Neural cell (in vitro differentiated cells): ENCODE measurements at regions not wholly inside any gene's neighbourhood (a gene's known extent, or its start where the extent isn't known, plus 50 kb on each side); places are given as distances from the start of the nearest gene placed in this dataset.

Experiments used
- H2AFZ ChIP-seq: fragments of 200-600, 300-800 bp; sonication (generic), shearing (Covaris generic); 2 replicates; pipeline ENCODE4 v1.6.0; 2014; ENCODE audit warnings: low read depth, mild to moderate bottlenecking, antibody characterized with exemption, low read length, moderate library complexity
- H3F3A ChIP-seq: fragments of 200-600 bp; shearing (Covaris generic); 2 replicates; pipeline ENCODE4 v1.6.1; 2016; ENCODE audit warnings: mild to moderate bottlenecking, moderate library complexity, mixed read lengths, antibody characterized with exemption, low read length; ENCODE audit not compliant: insufficient read depth, poor library complexity, severe bottlenecking
- H3K27ac ChIP-seq: fragments of 200-600, 300-800 bp; sonication (generic), shearing (Covaris generic); 2 replicates; pipeline ENCODE4 v1.5.1; 2014; ENCODE audit warnings: mild to moderate bottlenecking, low read length, moderate library complexity
- H3K27me3 ChIP-seq: fragments of 300-800, 200-600 bp; sonication (generic), shearing (Covaris generic); 2 replicates; pipeline ENCODE4 v1.6.0; 2014; ENCODE audit warnings: mild to moderate bottlenecking, low read depth, low read length, moderate library complexity; ENCODE audit not compliant: insufficient read depth
- H3K36me3 ChIP-seq: fragments of 300-800, 200-600 bp; sonication (generic), shearing (Covaris generic); 2 replicates; pipeline ENCODE4 v1.5.1; 2014; ENCODE audit warnings: mild to moderate bottlenecking, antibody characterized with exemption, low read length, moderate library complexity; ENCODE audit not compliant: insufficient read depth
- H3K4me2 ChIP-seq: fragments of 300-800, 200-600 bp; sonication (generic), shearing (Covaris generic); 2 replicates; pipeline ENCODE4 v1.6.0; 2014; ENCODE audit warnings: mild to moderate bottlenecking, low read length
- H3K4me3 ChIP-seq: fragments of 300-800, 200-600 bp; sonication (generic), shearing (Covaris generic); 2 replicates; pipeline ENCODE4 v1.5.1; 2014; ENCODE audit warnings: mild to moderate bottlenecking, low read length, moderate library complexity
- H3K79me2 ChIP-seq: fragments of 200-600 bp; shearing (Covaris generic); replicated peaks from 2 replicates; pipeline ENCODE4 v1.6.0; 2014; ENCODE audit warnings: mild to moderate bottlenecking, low read length, moderate library complexity; ENCODE audit not compliant: insufficient read depth
- H3K9ac ChIP-seq: fragments of 300-800, 200-600 bp; sonication (generic), shearing (Covaris generic); 2 replicates; pipeline ENCODE4 v1.6.1; 2016; ENCODE audit warnings: mild to moderate bottlenecking, low read length, mixed read lengths
- H3K9me2 ChIP-seq: fragments of 200-600 bp; shearing (Covaris generic); 2 replicates; pipeline ENCODE4 v1.6.1; 2016; ENCODE audit warnings: mild to moderate bottlenecking, low read length, mixed read lengths; ENCODE audit not compliant: insufficient read depth
- H3K9me3 ChIP-seq: fragments of 200-600, 300-800 bp; sonication (generic), shearing (Covaris generic); 2 replicates; pipeline ENCODE4 v1.6.1; 2016; ENCODE audit warnings: mild to moderate bottlenecking, mixed run types, low read length, moderate library complexity, mixed read lengths
- H4K20me1 ChIP-seq: fragments of 200-600 bp; shearing (Covaris generic); 2 replicates; pipeline ENCODE4 v1.6.1; 2016; ENCODE audit warnings: mild to moderate bottlenecking, mixed run types; ENCODE audit not compliant: insufficient read depth
- CTCF ChIP-seq: fragments of 450-650 bp; IDR thresholded peaks from 2 replicates; pipeline ENCODE4 v1.5.1; 2014; ENCODE audit warnings: antibody characterized with exemption, mild to moderate bottlenecking, moderate library complexity; ENCODE audit not compliant: poor library complexity, severe bottlenecking
- EP300 ChIP-seq: fragments of 450-650 bp; conservative IDR thresholded peaks from 2 replicates; pipeline ENCODE4 v1.6.1; 2014; ENCODE audit warnings: antibody characterized with exemption, mild to moderate bottlenecking, moderate library complexity; ENCODE audit not compliant: poor library complexity, severe bottlenecking
- EZH2 ChIP-seq: fragments of 200-600, 300-800 bp; shearing (Covaris generic), sonication (generic); IDR thresholded peaks from 2 replicates; pipeline ENCODE4 v1.6.1; 2014; ENCODE audit warnings: antibody characterized with exemption, low read length, borderline replicate concordance, mild to moderate bottlenecking; ENCODE audit not compliant: insufficient read depth, poor library complexity, severe bottlenecking
- MXI1 ChIP-seq: fragments of 450-650 bp; conservative IDR thresholded peaks from 2 replicates; pipeline ENCODE4 v1.6.1; 2014; ENCODE audit warnings: antibody characterized with exemption, mild to moderate bottlenecking; ENCODE audit not compliant: poor library complexity, severe bottlenecking
- POLR2AphosphoS5 ChIP-seq: IDR thresholded peaks from 2 replicates; pipeline ENCODE4 v1.6.1; 2012
- RAD21 ChIP-seq: fragments of 450-650 bp; conservative IDR thresholded peaks from 2 replicates; pipeline ENCODE4 v1.6.1; 2014; ENCODE audit warnings: antibody characterized with exemption, mild to moderate bottlenecking, moderate library complexity
- SMC3 ChIP-seq: fragments of 450-650 bp; conservative IDR thresholded peaks from 2 replicates; pipeline ENCODE4 v1.6.1; 2014; ENCODE audit warnings: antibody characterized with exemption, mild to moderate bottlenecking, moderate library complexity; ENCODE audit not compliant: poor library complexity
- TAF1 ChIP-seq: IDR thresholded peaks from 2 replicates; pipeline ENCODE4 v1.6.1; 2012; ENCODE audit warnings: low read depth
- TF ChIP-seq, protein P1 (sequence below): IDR thresholded peaks from 2 replicates; pipeline ENCODE4 v1.6.1; 2012; ENCODE audit warnings: borderline replicate concordance

DNA sequence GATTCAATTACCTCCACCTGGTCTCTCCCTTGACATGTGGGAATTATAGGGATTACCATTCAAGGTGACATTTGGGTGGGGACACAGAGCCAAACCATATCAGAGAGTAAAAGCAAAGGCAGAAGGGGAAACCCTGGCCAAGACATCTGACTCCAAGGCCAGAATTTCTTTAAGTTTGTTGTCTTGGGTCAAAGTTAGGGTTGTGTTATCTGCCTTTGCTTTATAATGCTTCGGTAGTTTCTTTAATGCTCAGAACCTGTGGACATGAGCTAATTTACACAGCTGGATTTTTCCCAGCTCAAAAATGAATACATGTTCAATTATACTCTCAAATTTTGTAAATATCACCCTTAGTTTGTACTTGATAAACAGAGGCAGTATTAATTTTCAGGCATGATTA is 1074.4 kb downstream of the ADGRL2 start:
- Histone ChIP-seq H3K4me3 (no peak overlapping the region), H3F3A (no peaks in the 10 kb centered on the region), H3K4me2 (no peak overlapping the region), H3K27ac (no peak overlapping the region), H2AFZ (no peak overlapping the region), H3K36me3 (no peaks in the 10 kb centered on the region), H4K20me1 (no peaks in the 10 kb centered on the region), H3K9ac (no peak overlapping the region), H3K9me3 (no peaks in the 10 kb centered on the region), H3K79me2 (no peaks in the 10 kb centered on the region), H3K27me3 (no peaks in the 10 kb centered on the region), H3K9me2 (no peaks in the 10 kb centered on the region)
- TF ChIP-seq EZH2 (no peak), EP300 (no peak), TAF1 (no peak), CTCF (no peak), POLR2AphosphoS5 (no peak), MXI1 (no peak), RAD21 (no peak), SMC3 (no peak)
- TF ChIP-seq, protein P1, sequence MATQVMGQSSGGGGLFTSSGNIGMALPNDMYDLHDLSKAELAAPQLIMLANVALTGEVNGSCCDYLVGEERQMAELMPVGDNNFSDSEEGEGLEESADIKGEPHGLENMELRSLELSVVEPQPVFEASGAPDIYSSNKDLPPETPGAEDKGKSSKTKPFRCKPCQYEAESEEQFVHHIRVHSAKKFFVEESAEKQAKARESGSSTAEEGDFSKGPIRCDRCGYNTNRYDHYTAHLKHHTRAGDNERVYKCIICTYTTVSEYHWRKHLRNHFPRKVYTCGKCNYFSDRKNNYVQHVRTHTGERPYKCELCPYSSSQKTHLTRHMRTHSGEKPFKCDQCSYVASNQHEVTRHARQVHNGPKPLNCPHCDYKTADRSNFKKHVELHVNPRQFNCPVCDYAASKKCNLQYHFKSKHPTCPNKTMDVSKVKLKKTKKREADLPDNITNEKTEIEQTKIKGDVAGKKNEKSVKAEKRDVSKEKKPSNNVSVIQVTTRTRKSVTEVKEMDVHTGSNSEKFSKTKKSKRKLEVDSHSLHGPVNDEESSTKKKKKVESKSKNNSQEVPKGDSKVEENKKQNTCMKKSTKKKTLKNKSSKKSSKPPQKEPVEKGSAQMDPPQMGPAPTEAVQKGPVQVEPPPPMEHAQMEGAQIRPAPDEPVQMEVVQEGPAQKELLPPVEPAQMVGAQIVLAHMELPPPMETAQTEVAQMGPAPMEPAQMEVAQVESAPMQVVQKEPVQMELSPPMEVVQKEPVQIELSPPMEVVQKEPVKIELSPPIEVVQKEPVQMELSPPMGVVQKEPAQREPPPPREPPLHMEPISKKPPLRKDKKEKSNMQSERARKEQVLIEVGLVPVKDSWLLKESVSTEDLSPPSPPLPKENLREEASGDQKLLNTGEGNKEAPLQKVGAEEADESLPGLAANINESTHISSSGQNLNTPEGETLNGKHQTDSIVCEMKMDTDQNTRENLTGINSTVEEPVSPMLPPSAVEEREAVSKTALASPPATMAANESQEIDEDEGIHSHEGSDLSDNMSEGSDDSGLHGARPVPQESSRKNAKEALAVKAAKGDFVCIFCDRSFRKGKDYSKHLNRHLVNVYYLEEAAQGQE = no peak

GRCh38 chr1:82874041-82874440 is 1073.3 kb downstream of the ADGRL2 start:
- TF ChIP-seq POLR2AphosphoS5 (no peak), TAF1 (no peak), SMC3 (no peak), MXI1 (no peak), EP300 (no peak), RAD21 (no peak), EZH2 (no peak), CTCF (no peak)
- TF ChIP-seq, protein P1 = no peak
- Histone ChIP-seq H3K9me3 (no peaks in the 10 kb centered on the region), H3K9me2 (no peaks in the 10 kb centered on the region), H3K9ac (no peak overlapping the region), H3K36me3 (no peaks in the 10 kb centered on the region), H4K20me1 (no peaks in the 10 kb centered on the region), H3K27ac (no peak overlapping the region), H3F3A (no peaks in the 10 kb centered on the region), H3K27me3 (no peaks in the 10 kb centered on the region), H3K4me3 (no peak overlapping the region), H3K79me2 (no peaks in the 10 kb centered on the region), H3K4me2 (no peak overlapping the region), H2AFZ (no peak overlapping the region)
